Globus pallidus (tissue), 1 donor: ENCODE measurements at regions not wholly inside any gene's neighbourhood (a gene's known extent, or its start where the extent isn't known, plus 50 kb on each side); places are given as distances from the start of the nearest gene placed in this dataset.
"Not testable (repeated sequence)": the region's sequence is repeated elsewhere in the genome, so short reads cannot be mapped to it uniquely, and the experiment has no call there.

Source experiments
- DNase-seq: peaks from one replicate; pipeline ENCODE4 v3.0.0-alpha.2; 2015; ENCODE audit warnings: low spot score

DNA sequence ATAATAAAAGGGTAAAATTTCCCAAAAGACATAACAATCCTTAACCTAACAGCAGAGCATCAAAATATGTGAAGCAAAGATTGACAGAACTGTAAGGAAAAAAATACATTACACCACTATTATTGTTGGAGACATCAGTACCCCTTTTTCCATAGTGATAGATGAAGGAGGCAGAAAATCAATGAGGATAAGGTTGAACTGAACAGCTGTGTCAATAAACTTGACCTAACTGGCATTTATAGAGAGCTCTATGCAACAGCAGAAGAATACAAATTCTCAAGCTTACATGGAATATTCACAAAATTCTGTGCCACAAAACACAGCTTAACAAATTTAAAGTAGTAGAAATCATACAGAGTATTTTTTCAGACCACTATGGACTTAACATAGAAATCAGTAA is 195.0 kb upstream of the ELAC2 start:
- DNase-seq = no peak

GRCh38 chr17:13209081-13209480 is 191.3 kb upstream of the ELAC2 start:
- no peak for DNase-seq

- DNase-seq = no peak
Measured at GRCh38 chr17:13204607-13205237, 186.9 kb upstream of the ELAC2 start.

- no peak for DNase-seq
Measured at GRCh38 chr17:13202835-13203234, 185.0 kb upstream of the ELAC2 start.

DNA sequence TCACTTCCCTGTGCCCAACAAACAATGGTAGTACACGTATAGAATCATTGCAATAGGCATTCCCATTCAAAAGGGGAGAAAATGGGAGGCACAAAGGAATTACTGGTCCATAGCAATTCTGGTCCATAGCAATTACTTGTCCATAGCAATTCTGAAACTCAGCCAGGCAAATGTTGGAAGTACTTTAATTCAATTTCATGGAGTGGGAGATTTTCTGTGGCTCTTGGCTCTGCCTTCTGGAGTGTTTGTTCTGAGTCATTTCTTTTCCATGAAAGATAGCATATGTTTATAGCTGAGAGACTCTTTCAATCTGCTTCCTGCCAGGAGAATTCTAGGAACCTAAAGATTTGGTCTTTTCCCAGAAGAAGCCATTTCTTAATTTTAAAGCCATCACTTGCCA is 182.8 kb upstream of the ELAC2 start:
- no peak for DNase-seq

DNA sequence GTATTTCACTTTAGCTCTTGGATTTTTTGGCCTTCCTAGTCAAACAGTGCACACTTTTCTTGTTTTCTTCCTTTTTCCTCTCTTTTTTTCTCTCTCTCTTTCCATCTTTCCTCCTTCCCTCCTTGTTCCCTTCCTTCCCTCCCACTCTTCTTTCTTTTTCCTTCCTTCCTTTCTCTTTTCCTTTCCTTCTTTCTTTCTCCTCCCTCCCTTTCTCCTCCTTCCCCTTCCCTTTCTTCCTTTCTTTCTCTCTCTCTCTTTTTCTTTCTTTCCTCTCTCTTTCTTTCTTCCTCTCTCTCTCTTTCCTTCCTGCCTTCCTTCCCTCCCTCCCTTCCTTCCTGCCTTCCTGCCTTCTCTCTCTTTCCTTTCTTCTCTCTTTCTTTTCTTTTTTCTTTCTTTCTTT is 181.6 kb upstream of the ELAC2 start:
- DNase-seq = no peak

GRCh38 chr17:13197586-13197985 is 179.8 kb upstream of the ELAC2 start:
- no peak for DNase-seq

DNA sequence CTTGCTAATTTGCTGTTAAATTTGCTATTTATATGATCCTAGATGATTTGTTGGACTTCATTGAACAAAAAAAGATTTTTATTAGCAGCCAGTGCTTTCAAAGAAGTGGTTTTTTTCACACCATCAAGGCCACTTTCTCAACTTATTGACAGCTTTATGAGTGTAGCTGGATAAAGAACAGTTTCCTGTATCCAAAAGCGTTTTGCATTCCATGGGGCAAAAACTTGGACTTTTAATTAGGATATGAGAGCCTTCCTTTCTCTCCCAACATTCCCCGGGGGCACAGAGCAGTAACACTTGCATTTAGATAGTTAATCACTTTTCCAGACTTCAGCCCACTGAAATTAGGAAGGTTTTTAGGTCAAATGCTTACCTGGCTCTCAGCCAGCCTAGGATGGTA is 177.1 kb upstream of the ELAC2 start:
- no peak for DNase-seq

DNA sequence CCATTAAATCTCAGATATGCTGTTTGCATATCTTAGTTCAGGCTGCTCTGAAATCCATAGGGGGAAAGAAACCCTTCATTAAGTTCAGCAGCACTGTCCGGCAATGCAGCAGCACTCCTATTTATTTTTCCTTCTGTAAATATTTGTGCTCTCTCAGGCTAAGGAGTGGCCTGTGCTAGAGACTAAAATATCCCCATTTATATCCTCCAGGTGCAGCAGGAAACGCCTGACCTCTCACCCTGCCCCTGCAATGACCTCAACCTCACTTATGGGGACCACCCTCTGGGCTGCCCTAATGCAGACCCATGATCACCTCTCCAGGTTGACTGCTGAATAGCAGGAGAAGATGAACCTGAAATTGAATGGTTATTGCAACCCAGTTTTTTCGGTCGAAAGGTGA is 165.0 kb upstream of the ELAC2 start:
- DNase-seq = no peak

DNA sequence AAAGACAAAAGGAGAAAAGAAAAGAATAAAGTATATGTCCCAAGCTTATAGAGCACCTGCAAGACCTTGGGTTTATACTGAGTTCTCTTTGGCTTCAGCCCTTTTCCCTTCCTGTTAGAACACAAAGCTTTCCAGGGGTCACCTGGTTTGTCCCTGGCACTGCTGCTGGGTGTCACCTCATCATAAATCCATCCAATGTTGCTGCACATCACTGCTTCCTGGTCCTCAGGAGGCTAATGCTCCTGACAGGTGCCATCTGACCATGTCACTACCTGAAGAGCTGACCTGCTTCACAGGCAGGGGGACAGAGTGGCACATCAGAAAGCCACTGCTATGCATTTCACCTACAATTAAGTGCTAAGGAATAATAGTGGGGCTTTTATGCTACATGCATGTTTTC is 164.6 kb upstream of the ELAC2 start:
- no peak for DNase-seq

GRCh38 chr17:13181683-13182082 is 163.9 kb upstream of the ELAC2 start:
- no peak for DNase-seq

- DNase-seq = no peak
Measured at GRCh38 chr17:13176436-13176835, 158.6 kb upstream of the ELAC2 start.

- no peak for DNase-seq
Measured at GRCh38 chr17:13171790-13172189, 154.0 kb upstream of the ELAC2 start.

DNA sequence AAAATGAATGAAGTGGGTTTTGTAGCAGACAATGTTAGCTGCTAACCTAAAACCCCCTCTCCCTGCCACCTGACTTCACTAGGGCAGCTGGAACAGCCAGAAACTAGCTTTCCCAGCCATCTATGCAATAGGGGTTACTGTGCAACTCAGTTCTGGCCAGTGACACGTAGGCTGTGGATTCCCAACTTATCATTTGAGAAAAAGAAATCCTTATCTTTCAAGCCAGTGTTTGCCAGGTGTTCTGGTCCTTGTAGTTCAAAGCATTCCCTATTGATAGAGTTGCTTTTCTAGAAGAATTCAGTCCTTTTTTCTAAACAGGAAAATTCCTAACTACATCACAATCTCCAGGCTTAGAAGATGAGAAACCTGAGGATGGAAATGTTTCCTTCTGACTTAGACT is 144.5 kb upstream of the ELAC2 start:
- DNase-seq = no peak

DNA sequence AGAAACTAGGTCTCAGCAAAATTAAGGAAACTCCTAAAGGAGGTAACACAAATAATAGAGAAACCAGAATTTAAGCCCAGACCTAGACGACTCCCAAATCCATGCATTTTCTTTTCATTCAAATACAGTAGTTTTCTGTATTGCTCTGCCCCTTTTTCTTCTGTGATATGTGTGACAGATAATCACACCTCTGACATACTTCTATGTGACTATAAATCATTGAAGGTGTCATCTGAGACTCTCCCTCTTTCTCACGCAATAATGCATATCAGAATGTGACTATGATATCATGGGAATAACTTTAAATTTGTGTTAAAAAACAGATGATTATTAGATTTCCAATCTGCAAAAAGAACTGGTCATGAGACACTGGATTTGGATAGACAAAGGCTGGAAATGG is 143.0 kb upstream of the ELAC2 start:
- no peak for DNase-seq

DNA sequence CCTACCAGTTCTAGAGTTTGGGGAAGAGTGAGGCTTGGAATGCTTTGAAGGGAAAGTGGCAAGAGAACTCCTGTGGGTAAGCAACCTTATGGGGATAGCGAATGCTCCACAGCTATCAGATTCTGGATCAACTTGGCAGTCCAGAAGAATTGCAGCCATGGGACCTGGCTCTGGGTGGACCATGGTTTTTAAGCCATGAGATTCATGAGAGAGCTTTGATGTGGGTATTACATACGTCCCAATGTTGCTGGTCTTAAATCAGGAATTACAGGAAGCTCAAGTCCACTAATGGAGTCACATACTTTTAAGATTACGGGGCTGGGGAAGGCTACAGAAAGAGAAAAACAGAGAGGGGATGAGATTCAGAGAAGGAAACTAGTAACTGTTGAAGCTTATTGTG is 142.5 kb upstream of the ELAC2 start:
- DNase-seq = no peak

DNA sequence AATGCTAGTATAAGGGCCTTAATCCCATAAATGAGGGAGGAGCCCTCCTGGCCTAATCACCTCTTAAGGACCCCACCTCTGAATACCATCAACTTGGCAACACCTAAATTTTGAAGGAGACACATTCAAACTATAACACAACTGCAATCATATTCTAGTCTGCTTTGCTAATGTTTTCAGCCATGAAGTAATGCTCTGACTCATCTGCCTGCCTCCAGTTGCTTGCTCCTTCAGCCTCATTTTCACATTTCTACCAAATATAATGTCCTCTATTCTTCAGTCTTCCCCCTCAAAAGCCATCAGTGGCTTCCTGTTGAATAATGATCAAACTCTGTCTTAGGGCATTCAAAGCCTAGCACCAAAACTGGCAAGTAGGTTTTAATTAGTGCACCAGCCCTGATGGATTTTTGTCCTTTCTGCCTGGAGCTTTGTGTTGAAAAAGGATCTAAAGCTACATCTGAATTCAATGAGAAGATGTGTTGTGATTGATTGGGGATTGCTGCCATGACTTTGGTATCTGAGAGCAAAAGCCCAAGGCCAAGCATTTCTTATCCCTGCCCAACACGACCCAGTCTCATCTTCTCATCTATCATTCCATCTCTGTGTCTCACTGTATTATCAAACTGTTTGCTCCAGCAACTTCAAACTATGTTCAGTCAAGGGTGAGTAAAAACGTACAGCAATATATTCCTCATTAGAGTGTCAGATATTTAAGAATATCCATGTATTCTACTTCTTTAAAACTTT is 140.8 kb upstream of the ELAC2 start:
- DNase-seq = no peak

DNA sequence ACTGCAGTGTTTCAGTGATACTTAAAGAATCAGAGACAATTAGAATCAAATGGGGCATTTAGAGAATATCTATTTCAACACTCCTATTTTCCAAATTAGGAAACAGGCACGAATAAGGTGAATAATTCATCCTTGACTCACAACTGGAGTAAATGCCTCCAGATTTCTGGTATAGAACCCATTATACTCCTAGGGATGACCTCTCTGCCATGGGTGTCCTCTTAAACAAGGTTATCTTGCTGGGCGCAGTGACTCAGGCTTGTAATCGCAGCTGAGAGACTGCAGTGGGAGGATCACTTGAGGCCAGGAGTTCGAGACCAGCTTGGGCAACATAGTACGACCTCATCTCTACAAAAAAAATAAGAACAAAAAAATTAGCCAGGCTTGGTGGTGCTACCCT is 139.8 kb upstream of the ELAC2 start:
- DNase-seq = no peak

DNA sequence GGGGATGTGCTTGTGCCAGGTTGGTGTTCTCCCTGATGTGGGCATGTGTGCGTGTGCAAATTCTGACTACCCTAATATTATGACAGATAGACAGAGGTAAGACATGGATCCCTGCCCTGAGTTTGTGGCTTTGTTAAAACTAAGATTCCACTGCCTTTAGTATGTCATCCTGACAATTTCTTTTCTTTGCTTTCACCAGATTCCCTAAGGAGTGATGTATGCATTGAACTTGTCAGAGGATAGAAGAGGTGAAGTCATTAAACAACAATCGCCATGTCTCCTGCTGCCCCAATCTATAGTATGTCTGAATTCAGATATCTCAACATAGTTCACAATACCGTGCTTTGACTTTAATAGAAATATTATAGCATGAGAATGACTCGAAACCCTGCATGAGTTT is 137.1 kb upstream of the ELAC2 start:
- DNase-seq = no peak

DNA sequence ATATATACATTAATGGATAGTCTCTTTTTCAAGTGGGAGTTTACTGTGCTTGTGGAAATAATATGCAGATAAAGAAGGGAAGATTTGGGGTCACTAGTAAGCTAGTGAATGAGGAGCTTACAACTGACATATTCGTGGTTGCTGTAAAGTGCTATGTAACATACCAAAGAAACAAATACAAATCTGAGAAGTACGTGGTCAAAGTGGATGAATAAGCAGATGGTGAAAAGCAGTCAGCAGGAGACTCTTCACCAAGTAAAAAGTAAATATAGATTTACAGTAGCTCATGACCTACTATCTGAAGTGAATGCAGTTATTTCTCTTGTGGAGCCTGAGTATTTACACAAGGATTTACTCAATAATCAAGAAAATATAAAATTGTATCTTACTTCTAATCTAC is 136.6 kb upstream of the ELAC2 start:
- DNase-seq = no peak

DNA sequence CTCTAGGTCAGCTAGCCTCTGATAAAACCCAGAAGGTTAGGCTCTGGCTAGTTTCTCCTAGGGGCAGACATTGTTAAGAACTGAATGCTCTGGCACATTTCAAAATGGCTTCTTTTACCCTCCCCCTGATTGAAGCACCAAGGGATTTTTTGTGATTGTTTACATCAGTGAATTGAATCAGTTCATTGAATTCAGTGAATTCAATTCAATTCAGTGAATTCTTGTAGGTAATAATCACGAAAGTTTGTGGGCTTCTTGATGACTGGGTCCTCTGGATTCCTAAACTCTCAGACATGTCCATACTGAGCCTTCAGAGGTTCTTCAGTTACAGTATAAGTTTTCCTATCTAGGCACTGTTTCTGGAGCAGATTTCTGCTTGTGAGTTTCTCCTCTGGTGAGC is 135.2 kb upstream of the ELAC2 start:
- DNase-seq = no peak

- DNase-seq = no peak
Measured at GRCh38 chr17:13152501-13152900, 134.7 kb upstream of the ELAC2 start.

DNA sequence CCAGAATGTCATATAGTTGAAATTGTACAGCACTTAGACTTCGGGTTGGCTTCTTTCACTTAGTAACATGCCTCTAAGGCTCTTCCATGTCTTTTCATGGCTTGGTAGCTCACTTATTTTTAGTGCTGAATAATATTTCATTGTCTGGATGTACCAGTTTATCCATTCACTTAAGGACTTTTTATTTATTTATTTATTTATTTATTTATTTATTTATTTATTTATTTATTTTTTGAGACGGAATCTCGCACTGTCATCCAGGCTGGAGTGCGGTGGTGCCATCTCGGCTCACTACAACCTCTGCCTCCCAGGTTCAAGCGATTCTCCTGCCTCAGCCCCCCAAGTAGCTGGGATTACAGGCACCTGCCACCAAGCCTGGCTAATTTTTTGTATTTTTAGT is 132.9 kb upstream of the ELAC2 start:
- not testable (repeated sequence) for DNase-seq

DNA sequence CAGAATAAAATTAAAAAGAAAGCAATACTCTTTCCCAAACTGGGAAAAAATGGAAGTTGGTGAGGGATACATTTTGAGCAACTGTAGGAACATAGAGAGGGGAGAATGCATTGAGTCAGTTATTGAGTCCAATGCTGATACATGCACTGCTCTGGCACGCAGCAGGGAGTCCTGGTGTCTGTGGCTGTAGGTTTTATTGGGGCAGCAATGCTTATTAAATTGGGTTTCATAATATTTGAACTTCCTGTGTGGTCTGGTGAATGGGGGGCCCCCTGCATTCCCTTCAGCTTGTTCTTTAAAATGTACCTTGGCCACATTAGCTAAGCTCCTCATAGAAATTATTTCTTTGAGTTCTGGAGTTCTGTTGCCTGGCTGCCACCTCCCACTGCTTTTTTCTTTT is 125.2 kb upstream of the ELAC2 start:
- no peak for DNase-seq
